ENCODE measurements at regions not wholly inside any gene's neighbourhood (a gene's known extent, or its start where the extent isn't known, plus 50 kb on each side); places are given as distances from the start of the nearest gene placed in this dataset.
"Not testable (repeated sequence)": the region's sequence is repeated elsewhere in the genome, so short reads cannot be mapped to it uniquely, and the experiment has no call there.

DNA sequence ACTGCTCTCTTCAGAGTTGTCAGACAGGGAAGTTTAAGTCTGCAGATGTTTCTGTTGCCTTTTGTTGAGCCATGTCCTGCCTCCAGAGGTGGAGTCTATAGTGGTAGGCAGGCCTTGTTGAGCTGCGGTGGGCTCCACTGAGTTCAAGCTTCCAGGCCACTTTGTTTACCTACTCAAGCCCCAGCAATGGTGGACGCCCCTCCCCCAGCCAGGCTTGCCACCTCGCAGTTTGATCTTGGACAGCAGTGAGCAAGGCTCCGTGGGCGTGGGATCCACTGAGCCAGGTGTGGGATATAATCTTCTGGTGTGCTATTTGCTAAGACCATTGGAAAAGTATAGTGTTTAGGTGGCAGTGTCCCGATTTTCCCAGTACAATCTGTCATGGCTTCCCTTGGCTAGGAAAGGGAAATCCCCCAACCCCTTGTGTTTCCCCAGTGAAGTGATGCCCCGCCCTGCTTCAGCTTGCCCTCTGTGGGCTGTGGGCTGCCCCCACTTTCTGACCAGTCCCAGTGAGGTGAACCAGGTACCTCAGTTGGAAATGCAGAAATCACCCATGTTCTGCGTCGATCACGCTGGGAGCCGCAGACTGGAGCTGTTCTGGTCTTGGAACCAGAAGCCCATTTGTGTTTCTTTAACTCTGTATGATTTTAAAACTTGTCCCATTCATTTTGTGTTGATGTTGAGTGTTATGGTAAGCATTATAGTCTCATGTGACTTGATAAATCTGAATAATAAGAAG lies 89.2 kb upstream of the CALCR start:
- TF ChIP-seq, protein P1, sequence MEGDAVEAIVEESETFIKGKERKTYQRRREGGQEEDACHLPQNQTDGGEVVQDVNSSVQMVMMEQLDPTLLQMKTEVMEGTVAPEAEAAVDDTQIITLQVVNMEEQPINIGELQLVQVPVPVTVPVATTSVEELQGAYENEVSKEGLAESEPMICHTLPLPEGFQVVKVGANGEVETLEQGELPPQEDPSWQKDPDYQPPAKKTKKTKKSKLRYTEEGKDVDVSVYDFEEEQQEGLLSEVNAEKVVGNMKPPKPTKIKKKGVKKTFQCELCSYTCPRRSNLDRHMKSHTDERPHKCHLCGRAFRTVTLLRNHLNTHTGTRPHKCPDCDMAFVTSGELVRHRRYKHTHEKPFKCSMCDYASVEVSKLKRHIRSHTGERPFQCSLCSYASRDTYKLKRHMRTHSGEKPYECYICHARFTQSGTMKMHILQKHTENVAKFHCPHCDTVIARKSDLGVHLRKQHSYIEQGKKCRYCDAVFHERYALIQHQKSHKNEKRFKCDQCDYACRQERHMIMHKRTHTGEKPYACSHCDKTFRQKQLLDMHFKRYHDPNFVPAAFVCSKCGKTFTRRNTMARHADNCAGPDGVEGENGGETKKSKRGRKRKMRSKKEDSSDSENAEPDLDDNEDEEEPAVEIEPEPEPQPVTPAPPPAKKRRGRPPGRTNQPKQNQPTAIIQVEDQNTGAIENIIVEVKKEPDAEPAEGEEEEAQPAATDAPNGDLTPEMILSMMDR (conservative IDR thresholded peaks at IDR 0.05; ENCODE audit: low read depth, low read length), result no peak
- no peak for DNase-seq (ENCODE audit: low read depth)
- H3K4me3 ChIP-seq (ENCODE audit: low read length), result no peak overlapping the region

DNA sequence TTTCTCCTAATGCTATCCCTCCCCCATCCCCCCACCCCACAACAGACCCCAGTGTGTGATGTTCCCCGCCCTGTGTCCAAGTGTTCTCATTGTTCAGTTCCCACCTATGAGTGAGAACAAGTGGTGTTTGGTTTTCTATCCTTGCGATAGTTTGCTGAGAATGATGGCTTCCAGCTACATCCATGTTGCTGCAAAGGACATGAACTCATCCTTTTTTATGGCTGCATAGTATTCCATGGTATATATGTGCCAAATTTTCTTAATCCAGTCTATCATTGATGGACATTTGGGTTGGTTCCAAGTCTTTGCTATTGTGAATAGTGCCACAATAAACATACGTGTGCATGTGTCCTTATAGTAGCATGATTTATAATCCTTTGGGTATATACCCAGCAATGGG lies 83.6 kb upstream of the CALCR start:
- not testable (repeated sequence) for H3K4me3 ChIP-seq (ENCODE audit: low read length); DNase-seq (ENCODE audit: low read depth)

DNA sequence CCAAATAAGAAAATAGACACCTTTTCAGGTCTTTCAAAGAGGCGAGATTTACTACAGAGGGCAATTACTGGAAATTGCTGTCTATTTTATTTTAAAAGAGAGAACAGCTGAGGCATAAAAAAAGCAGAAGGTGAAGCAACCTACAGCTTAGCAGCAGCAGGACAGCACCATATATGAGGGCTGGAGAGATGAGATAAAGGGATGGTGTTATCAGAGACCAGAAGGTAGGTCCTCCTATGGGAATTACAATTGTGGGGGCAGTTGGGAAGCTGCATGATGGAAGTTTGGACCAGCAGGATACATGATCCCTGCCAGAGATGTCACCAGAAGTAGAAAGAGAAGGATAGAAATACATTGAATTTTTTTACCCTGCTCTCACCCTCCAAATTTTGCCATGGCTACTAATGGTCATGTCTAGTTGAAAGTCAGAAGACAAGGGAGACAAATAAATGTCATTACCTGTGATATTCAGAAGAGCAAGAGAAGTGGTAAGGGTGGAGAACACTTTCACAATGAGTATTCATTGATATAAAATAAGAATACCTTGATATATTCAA lies 77.2 kb upstream of the CALCR start:
- TF ChIP-seq, protein P1 (conservative IDR thresholded peaks at IDR 0.05; ENCODE audit: low read depth, low read length), result no peak
- DNase-seq (ENCODE audit: low read depth), result no peak

DNA sequence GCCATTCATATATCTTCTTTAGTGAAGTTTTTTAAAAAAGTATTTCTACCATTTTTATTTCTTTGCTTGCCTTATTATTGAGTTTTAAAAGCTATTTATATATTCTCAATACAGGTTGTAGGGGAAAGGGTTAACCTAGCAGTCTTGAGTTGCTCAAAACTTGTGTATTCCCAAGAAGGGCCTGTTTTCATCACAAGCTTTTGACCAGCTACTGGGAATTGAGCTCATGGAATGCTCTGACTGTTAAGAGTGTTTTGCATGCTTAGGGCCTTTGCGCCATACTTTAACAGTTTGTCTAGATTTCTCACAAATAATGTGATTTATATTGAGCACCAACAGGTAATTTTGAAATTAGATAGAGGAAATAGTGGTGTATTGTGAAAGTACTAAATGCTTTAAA lies 72.0 kb upstream of the CALCR start:
- H3K4me3 ChIP-seq (ENCODE audit: low read length), result no peak overlapping the region
- TF ChIP-seq, protein P1 (conservative IDR thresholded peaks at IDR 0.05; ENCODE audit: low read depth, low read length), result no peak
- no peak for DNase-seq (ENCODE audit: low read depth)

More for the DNA sequence above, 77.2 kb upstream of the CALCR start:
- no peak overlapping the region for H3K4me3 ChIP-seq (ENCODE audit: low read length)

DNA sequence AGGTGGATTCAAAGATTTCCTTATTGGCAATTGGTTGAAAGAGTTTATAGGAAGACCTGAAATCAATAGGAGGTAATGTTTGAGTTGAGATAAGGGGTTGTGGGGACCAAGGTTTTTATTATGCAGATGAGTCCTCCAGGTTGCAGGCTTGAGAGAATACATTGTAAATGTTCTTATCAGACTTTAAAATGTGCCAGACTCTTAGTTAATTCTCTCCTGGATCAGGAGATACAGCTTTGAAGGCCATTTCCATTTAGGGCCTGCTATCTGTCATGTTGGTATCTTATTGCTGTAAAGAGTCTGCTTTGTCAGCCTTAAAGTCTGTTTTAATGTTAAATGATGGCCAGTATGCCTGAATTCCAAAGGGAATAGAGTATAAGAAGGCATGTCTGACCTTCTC lies 61.8 kb upstream of the CALCR start:
- no peak for DNase-seq (ENCODE audit: low read depth)
- TF ChIP-seq, protein P1 (conservative IDR thresholded peaks at IDR 0.05; ENCODE audit: low read depth, low read length), result no peak
- no peak overlapping the region for H3K4me3 ChIP-seq (ENCODE audit: low read length)

DNA sequence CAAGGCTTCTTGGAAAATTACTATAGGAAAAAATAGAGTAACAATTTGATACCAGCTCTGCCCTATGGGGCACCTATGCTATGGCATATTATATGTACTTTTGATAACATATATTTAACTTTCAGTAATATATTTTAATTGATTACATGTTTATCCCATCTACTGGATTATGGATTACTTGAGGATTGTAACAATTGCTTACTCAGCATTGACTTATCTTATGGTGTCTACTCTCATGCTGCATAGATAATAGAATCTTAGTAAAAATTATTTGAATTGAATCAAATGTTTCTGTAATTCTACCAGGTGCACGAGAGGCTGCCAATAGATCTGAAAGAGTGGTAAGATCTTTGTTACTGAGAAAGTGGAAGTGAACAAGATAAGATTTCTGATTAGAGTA lies 57.8 kb upstream of the CALCR start:
- H3K4me3 ChIP-seq (ENCODE audit: low read length), result no peak overlapping the region
- no peak for DNase-seq (ENCODE audit: low read depth)

DNA sequence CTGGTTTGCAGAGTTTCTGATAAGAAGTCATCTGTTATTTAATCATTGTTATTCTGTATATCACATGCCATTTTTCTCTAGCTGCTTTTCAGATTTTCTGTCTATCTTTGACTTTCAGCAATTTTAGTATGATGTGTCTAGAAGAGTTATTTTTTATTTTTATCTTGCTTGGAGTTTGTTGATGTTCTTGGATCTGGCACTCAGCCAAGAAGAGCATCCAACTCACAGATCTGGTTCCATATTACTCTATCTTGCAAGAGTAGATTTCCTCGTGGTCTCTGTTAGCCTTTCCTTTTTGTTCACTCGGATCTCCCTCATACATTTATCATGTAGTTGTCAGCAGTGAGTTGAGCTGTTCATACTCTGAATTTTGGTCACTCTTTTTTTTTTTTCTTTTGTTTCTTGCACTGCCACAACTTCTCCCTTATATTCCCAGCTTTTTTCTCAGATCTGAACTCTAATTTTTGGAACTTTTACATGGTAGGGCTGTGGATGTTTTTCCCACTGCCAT lies 54.8 kb upstream of the CALCR start:
- H3K4me3 ChIP-seq (ENCODE audit: low read length), result no peak overlapping the region
- DNase-seq (ENCODE audit: low read depth), result no peak
- TF ChIP-seq, protein P1 (conservative IDR thresholded peaks at IDR 0.05; ENCODE audit: low read depth, low read length), result no peak

More for the DNA sequence above, 57.8 kb upstream of the CALCR start:
- TF ChIP-seq, protein P1 (conservative IDR thresholded peaks at IDR 0.05; ENCODE audit: low read depth, low read length), result no peak
